H9 (cell line): ENCODE measurements at regions not wholly inside any gene's neighbourhood (a gene's known extent, or its start where the extent isn't known, plus 50 kb on each side); places are given as distances from the start of the nearest gene placed in this dataset.

Experiments
- DNase-seq: peaks from one replicate; pipeline ENCODE4 v3.0.0-alpha.2; 2017
- H2AFZ ChIP-seq: one replicate; pipeline ENCODE4 v1.6.1; 2013; ENCODE audit warnings: mild to moderate bottlenecking, low read length, control low read depth, moderate library complexity
- H2AK5ac ChIP-seq: 2 replicates; pipeline ENCODE4 v1.6.1; 2013; ENCODE audit warnings: low read length, control low read depth, mixed read lengths; ENCODE audit not compliant: insufficient read length
- H2BK120ac ChIP-seq: one replicate; pipeline ENCODE4 v1.6.1; 2013; ENCODE audit warnings: low read depth, mild to moderate bottlenecking, low read length, control low read depth, inconsistent platforms; ENCODE audit not compliant: poor library complexity, severe bottlenecking
- H2BK12ac ChIP-seq: 2 replicates; pipeline ENCODE4 v1.6.1; 2013; ENCODE audit warnings: low read length, control low read depth, mixed read lengths, low read depth; ENCODE audit not compliant: insufficient read length
- H2BK15ac ChIP-seq: 2 replicates; pipeline ENCODE4 v1.6.1; 2013; ENCODE audit warnings: low read depth, low read length, control low read depth
- H2BK20ac ChIP-seq: one replicate; pipeline ENCODE4 v1.6.1; 2013; ENCODE audit warnings: low read depth, mild to moderate bottlenecking, low read length, control low read depth, inconsistent platforms; ENCODE audit not compliant: poor library complexity, severe bottlenecking
- H2BK5ac ChIP-seq: 2 replicates; pipeline ENCODE4 v1.6.1; 2013; ENCODE audit warnings: low read length, control low read depth, mixed read lengths; ENCODE audit not compliant: insufficient read length
- H3K14ac ChIP-seq: 2 replicates; pipeline ENCODE4 v1.6.1; 2013; ENCODE audit warnings: low read length, control low read depth; ENCODE audit not compliant: insufficient read depth
- H3K18ac ChIP-seq: 2 replicates; pipeline ENCODE4 v1.6.1; 2013; ENCODE audit warnings: low read depth, mild to moderate bottlenecking, mixed read lengths, low read length, control low read depth; ENCODE audit not compliant: insufficient read length
- H3K23ac ChIP-seq: 2 replicates; pipeline ENCODE4 v1.6.1; 2013; ENCODE audit warnings: low read length, control low read depth, mixed read lengths, low read depth; ENCODE audit not compliant: insufficient read length
- H3K23me2 ChIP-seq: 2 replicates; pipeline ENCODE4 v1.6.1; 2013; ENCODE audit warnings: low read depth, mild to moderate bottlenecking, mixed read lengths, low read length, control low read depth; ENCODE audit not compliant: insufficient read length, poor library complexity, severe bottlenecking
- H3K27ac ChIP-seq: 2 replicates; pipeline ENCODE4 v1.5.1; 2013; ENCODE audit warnings: low read length, control low read depth, mixed read lengths, low read depth; ENCODE audit not compliant: insufficient read length
- H3K27me3 ChIP-seq: 2 replicates; pipeline ENCODE4 v1.6.1; 2013; ENCODE audit warnings: low read length, control low read depth, inconsistent platforms; ENCODE audit not compliant: insufficient read depth
- H3K4ac ChIP-seq: 2 replicates; pipeline ENCODE4 v1.6.1; 2013; ENCODE audit warnings: low read depth, mild to moderate bottlenecking, control low read depth, inconsistent platforms, low read length, moderate library complexity
- H3K4me1 ChIP-seq: 2 replicates; pipeline ENCODE4 v1.6.1; 2013; ENCODE audit warnings: low read length, control low read depth, inconsistent platforms; ENCODE audit not compliant: insufficient read depth
- H3K4me2 ChIP-seq: 2 replicates; pipeline ENCODE4 v1.6.1; 2013; ENCODE audit warnings: low read length, control low read depth, mixed read lengths; ENCODE audit not compliant: insufficient read length, insufficient read depth
- H3K56ac ChIP-seq: 2 replicates; pipeline ENCODE4 v1.6.1; 2013; ENCODE audit warnings: low read depth, mild to moderate bottlenecking, mixed read lengths, low read length, control low read depth; ENCODE audit not compliant: insufficient read length
- H3K79me1 ChIP-seq: 2 replicates; pipeline ENCODE4 v1.6.1; 2013; ENCODE audit warnings: low read depth, mild to moderate bottlenecking, moderate library complexity, low read length, control low read depth, inconsistent platforms; ENCODE audit not compliant: insufficient read depth, poor library complexity, severe bottlenecking
- H3K79me2 ChIP-seq: 2 replicates; pipeline ENCODE4 v1.6.1; 2013; ENCODE audit warnings: low read length, control low read depth, inconsistent platforms; ENCODE audit not compliant: insufficient read depth
- H3K9ac ChIP-seq: 2 replicates; pipeline ENCODE4 v1.6.1; 2013; ENCODE audit warnings: low read length, control low read depth, mixed read lengths; ENCODE audit not compliant: insufficient read length; ENCODE audit errors: extremely low read depth
- H3K9me3 ChIP-seq: one replicate; pipeline ENCODE4 v1.6.1; 2013; ENCODE audit warnings: low read depth, low read length, inconsistent platforms; ENCODE audit not compliant: control insufficient read depth
- H3T11ph ChIP-seq: one replicate; pipeline ENCODE4 v1.6.1; 2013; ENCODE audit warnings: mild to moderate bottlenecking, low read length, control low read depth, inconsistent platforms
- H4K20me1 ChIP-seq: one replicate; pipeline ENCODE4 v1.6.1; 2013; ENCODE audit not compliant: control insufficient read depth, insufficient read length, insufficient read depth
- H4K5ac ChIP-seq: 2 replicates; pipeline ENCODE4 v1.6.1; 2013; ENCODE audit warnings: low read depth, mild to moderate bottlenecking, mixed read lengths, low read length, control low read depth; ENCODE audit not compliant: insufficient read length
- H4K8ac ChIP-seq: replicated peaks from 2 replicates; pipeline ENCODE4 v1.6.1; 2013; ENCODE audit warnings: low read length, control low read depth, mixed read lengths, low read depth; ENCODE audit not compliant: insufficient read length
- H4K91ac ChIP-seq: 2 replicates; pipeline ENCODE4 v1.6.1; 2013; ENCODE audit warnings: low read depth, mild to moderate bottlenecking, moderate library complexity, mixed read lengths, low read length, control low read depth; ENCODE audit not compliant: insufficient read length
- H3K27ac Mint-ChIP-seq, 3 experiments: 2 replicates in 2 of 3; 3 replicates in 1 of 3; pipeline ENCODE4 v1.8.0; 2020 to 2021; ENCODE audit warnings: mixed read lengths in 3 of 3, mild to moderate bottlenecking in 1 of 3, moderate library complexity in 1 of 3
- H3K27me3 Mint-ChIP-seq: 2 replicates; pipeline ENCODE4 v1.8.0; 2021; ENCODE audit warnings: low read depth, mild to moderate bottlenecking, moderate library complexity, mixed read lengths
- H3K36me3 Mint-ChIP-seq, 3 experiments: 2 replicates in 2 of 3; 3 replicates in 1 of 3; pipeline ENCODE4 v1.8.0; 2020 to 2021; ENCODE audit warnings: low read depth in 3 of 3, mixed read lengths in 3 of 3; ENCODE audit not compliant: insufficient read depth in 1 of 3
- H3K4me1 Mint-ChIP-seq, 2 experiments: 2 replicates each; pipeline ENCODE4 v1.8.0; 2020; ENCODE audit warnings: mixed read lengths in 2 of 2
- H3K4me3 Mint-ChIP-seq, 2 experiments: 2 replicates in 1 of 2; 3 replicates in 1 of 2; pipeline ENCODE4 v1.8.0; 2020 to 2021; ENCODE audit warnings: mild to moderate bottlenecking in 2 of 2, mixed read lengths in 2 of 2, moderate library complexity in 1 of 2
- H3K9me3 Mint-ChIP-seq, 2 experiments: 2 replicates in 1 of 2; 3 replicates in 1 of 2; pipeline ENCODE4 v1.8.0; 2020; ENCODE audit warnings: mild to moderate bottlenecking in 2 of 2, mixed read lengths in 2 of 2, moderate library complexity in 1 of 2
- WGBS: extraction: QIAGEN DNeasy Blood & Tissue Kit; methylation state at CpG from one replicate; pipeline ENCODE4 v1.1.7; 2013; ENCODE audit warnings: missing lambda C conversion rate, low lambda C conversion rate, mixed read lengths; ENCODE audit not compliant: insufficient read length; ENCODE audit errors: extremely low coverage; 5-methylcytosine and 5-hydroxymethylcytosine counted together
- TF ChIP-seq, protein P1 (sequence below): fragments of 200-600 bp; sonication (generic); conservative IDR thresholded peaks from 3 replicates; pipeline ENCODE4 v1.8.0; 2021; ENCODE audit warnings: antibody characterized with exemption, mild to moderate bottlenecking

DNA sequence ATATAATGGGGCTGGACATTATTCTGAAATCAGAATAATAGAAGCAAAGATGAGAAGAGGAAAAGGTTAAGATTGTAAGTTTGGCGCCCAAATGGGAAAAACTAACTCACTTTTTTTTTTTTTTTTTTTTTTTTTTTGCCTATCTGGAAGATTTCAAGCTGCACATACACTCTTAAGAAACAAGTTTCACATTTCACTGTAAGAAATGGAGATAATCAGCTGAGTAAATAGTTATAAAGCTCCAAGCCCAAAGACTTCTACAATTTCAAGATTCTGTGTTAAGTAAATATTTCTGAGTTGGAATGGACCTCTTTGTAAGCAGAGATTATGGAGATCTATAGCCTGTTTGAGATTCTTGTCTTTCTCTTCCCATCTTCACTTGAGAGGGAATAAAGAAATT lies 140.0 kb downstream of the SLC17A6 start:
- no peak for DNase-seq
- Mint-ChIP-seq H3K9me3 (no peaks in the 10 kb centered on the region; a peak in 1 of 5 replicates), H3K27ac (no peak overlapping the region), H3K36me3 (no peaks in the 10 kb centered on the region), H3K4me1 (no peaks in the 10 kb centered on the region), H3K4me3 (no peak overlapping the region), H3K27me3 (no peaks in the 10 kb centered on the region; the same call in 1 of the 2 replicates)
- WGBS: no CpG with 5 or more reads among the region's 1 CpG
- no peak overlapping the region for H2BK12ac ChIP-seq
- no peak overlapping the region for H4K91ac ChIP-seq
- H3K18ac ChIP-seq: no peak overlapping the region
- no peak overlapping the region for H2BK15ac ChIP-seq
- no peaks in the 10 kb centered on the region for H3K79me2 ChIP-seq
- no peaks in the 10 kb centered on the region for H3K9me3 ChIP-seq
- H2BK5ac ChIP-seq: no peak overlapping the region
- no peak overlapping the region for H3K4ac ChIP-seq
- H3K4me1 ChIP-seq: no peaks in the 10 kb centered on the region
- no peak overlapping the region for H3K23ac ChIP-seq
- no peaks in the 10 kb centered on the region for H3K79me1 ChIP-seq
- no peak overlapping the region for H3K14ac ChIP-seq
- H3K4me2 ChIP-seq: no peak overlapping the region
- no peak overlapping the region for H3K9ac ChIP-seq
- TF ChIP-seq, protein P1, sequence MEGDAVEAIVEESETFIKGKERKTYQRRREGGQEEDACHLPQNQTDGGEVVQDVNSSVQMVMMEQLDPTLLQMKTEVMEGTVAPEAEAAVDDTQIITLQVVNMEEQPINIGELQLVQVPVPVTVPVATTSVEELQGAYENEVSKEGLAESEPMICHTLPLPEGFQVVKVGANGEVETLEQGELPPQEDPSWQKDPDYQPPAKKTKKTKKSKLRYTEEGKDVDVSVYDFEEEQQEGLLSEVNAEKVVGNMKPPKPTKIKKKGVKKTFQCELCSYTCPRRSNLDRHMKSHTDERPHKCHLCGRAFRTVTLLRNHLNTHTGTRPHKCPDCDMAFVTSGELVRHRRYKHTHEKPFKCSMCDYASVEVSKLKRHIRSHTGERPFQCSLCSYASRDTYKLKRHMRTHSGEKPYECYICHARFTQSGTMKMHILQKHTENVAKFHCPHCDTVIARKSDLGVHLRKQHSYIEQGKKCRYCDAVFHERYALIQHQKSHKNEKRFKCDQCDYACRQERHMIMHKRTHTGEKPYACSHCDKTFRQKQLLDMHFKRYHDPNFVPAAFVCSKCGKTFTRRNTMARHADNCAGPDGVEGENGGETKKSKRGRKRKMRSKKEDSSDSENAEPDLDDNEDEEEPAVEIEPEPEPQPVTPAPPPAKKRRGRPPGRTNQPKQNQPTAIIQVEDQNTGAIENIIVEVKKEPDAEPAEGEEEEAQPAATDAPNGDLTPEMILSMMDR: no peak
- H2BK20ac ChIP-seq: no peak overlapping the region
- H4K8ac ChIP-seq: no peak overlapping the region
- no peaks in the 10 kb centered on the region for H3K23me2 ChIP-seq
- no peak overlapping the region for H3T11ph ChIP-seq
- H4K5ac ChIP-seq: no peak overlapping the region
- no peak overlapping the region for H3K56ac ChIP-seq
- H2AFZ ChIP-seq: no peak overlapping the region
- H3K27ac ChIP-seq: no peak overlapping the region
- no peak overlapping the region for H2BK120ac ChIP-seq
- no peak overlapping the region for H2AK5ac ChIP-seq
- H4K20me1 ChIP-seq: no peaks in the 10 kb centered on the region
- H3K27me3 ChIP-seq: no peaks in the 10 kb centered on the region
